GM23338 (cell line): ENCODE measurements at regions not wholly inside any gene's neighbourhood (a gene's known extent, or its start where the extent isn't known, plus 50 kb on each side); places are given as distances from the start of the nearest gene placed in this dataset.

Source experiments
- ATAC-seq: fragments of 200-7000 bp; cut with Tn5 transposase; 3 replicates; pipeline ENCODE4 v1.9.1; 2020
- DNase-seq: peaks from one replicate; pipeline ENCODE4 v3.0.0-alpha.2; 2015; ENCODE audit warnings: low spot score
- H2AFZ ChIP-seq: fragments of 200-600 bp; sonication (generic); 2 replicates; pipeline ENCODE4 v1.8.0; 2016; ENCODE audit warnings: antibody characterized with exemption, mild to moderate bottlenecking, moderate library complexity
- H3F3A ChIP-seq: fragments of 200-600 bp; sonication (generic); replicated peaks from 2 replicates; pipeline ENCODE4 v1.8.0; 2017; ENCODE audit warnings: antibody characterized with exemption, mixed run types, low read depth
- H3K27ac ChIP-seq: fragments of 200-600 bp; sonication (generic); 2 replicates; pipeline ENCODE4 v1.6.1; 2016; ENCODE audit warnings: low read depth
- H3K27me3 ChIP-seq: fragments of 200-600 bp; sonication (generic); 2 replicates; pipeline ENCODE4 v1.8.0; 2016; ENCODE audit warnings: mild to moderate bottlenecking, mixed run types, moderate library complexity; ENCODE audit not compliant: insufficient read depth
- H3K36me3 ChIP-seq: fragments of 200-600 bp; sonication (generic); 2 replicates; pipeline ENCODE4 v1.8.0; 2016; ENCODE audit warnings: mild to moderate bottlenecking; ENCODE audit not compliant: insufficient read depth
- H3K4me1 ChIP-seq: fragments of 200-600 bp; sonication (generic); 2 replicates; pipeline ENCODE4 v1.8.0; 2016; ENCODE audit warnings: mild to moderate bottlenecking, moderate library complexity; ENCODE audit not compliant: insufficient read depth
- H3K4me2 ChIP-seq: fragments of 200-600 bp; sonication (generic); 2 replicates; pipeline ENCODE4 v1.7.1; 2017; ENCODE audit warnings: mixed run types
- H3K4me3 ChIP-seq: fragments of 200-600 bp; sonication (generic); 2 replicates; pipeline ENCODE4 v1.6.1; 2016; ENCODE audit warnings: mixed run types
- H3K79me2 ChIP-seq: fragments of 200-600 bp; sonication (generic); replicated peaks from 2 replicates; pipeline ENCODE4 v1.8.0; 2017; ENCODE audit warnings: mild to moderate bottlenecking; ENCODE audit not compliant: insufficient read depth
- H3K9me2 ChIP-seq: fragments of 200-600 bp; sonication (generic); 2 replicates; pipeline ENCODE4 v1.8.0; 2017; ENCODE audit not compliant: insufficient read depth
- H4K20me1 ChIP-seq: fragments of 200-600 bp; sonication (generic); replicated peaks from 2 replicates; pipeline ENCODE4 v1.8.0; 2017; ENCODE audit warnings: mild to moderate bottlenecking; ENCODE audit not compliant: insufficient read depth
- H3K27ac Mint-ChIP-seq: 2 replicates; pipeline ENCODE4 v1.8.0; 2020; ENCODE audit warnings: inconsistent platforms, mild to moderate bottlenecking, moderate library complexity, mixed read lengths
- H3K27me3 Mint-ChIP-seq: 3 replicates; pipeline ENCODE4 v1.8.0; 2022; ENCODE audit warnings: low read depth, mild to moderate bottlenecking, moderate library complexity, mixed read lengths, inconsistent platforms; ENCODE audit not compliant: insufficient read depth, poor library complexity
- H3K36me3 Mint-ChIP-seq: 3 replicates; pipeline ENCODE4 v1.8.0; 2021; ENCODE audit warnings: low read depth, mild to moderate bottlenecking, inconsistent platforms, moderate library complexity, mixed read lengths
- H3K4me1 Mint-ChIP-seq: 3 replicates; pipeline ENCODE4 v1.8.0; 2020; ENCODE audit warnings: mild to moderate bottlenecking, inconsistent platforms, mixed read lengths
- H3K4me3 Mint-ChIP-seq: 3 replicates; pipeline ENCODE4 v1.8.0; 2021; ENCODE audit warnings: moderate library complexity, mild to moderate bottlenecking, inconsistent platforms, mixed read lengths
- H3K9me3 Mint-ChIP-seq: 3 replicates; pipeline ENCODE4 v1.8.0; 2020; ENCODE audit warnings: moderate library complexity, mild to moderate bottlenecking, inconsistent platforms, mixed read lengths
- ETS1 ChIP-seq: IDR thresholded peaks from 2 replicates; pipeline ENCODE4 v1.6.1; 2016; ENCODE audit warnings: antibody characterized with exemption
- EZH2 ChIP-seq: fragments of 200-600 bp; sonication (generic); IDR thresholded peaks from one replicate; pipeline ENCODE4 v1.8.0; 2017; ENCODE audit warnings: antibody characterized with exemption, mild to moderate bottlenecking, low read depth; ENCODE audit not compliant: unreplicated experiment
- EZH2phosphoT487 ChIP-seq: fragments of 200-600 bp; sonication (generic); IDR thresholded peaks from one replicate; pipeline ENCODE4 v1.8.1; 2018; ENCODE audit warnings: antibody characterized with exemption; ENCODE audit not compliant: unreplicated experiment
- JUNB ChIP-seq: IDR thresholded peaks from one replicate; pipeline ENCODE4 v1.6.1; 2016; ENCODE audit warnings: antibody characterized with exemption; ENCODE audit not compliant: unreplicated experiment
- NANOG ChIP-seq: IDR thresholded peaks from 2 replicates; pipeline ENCODE4 v1.6.1; 2016; ENCODE audit warnings: antibody characterized with exemption, borderline replicate concordance
- POLR2AphosphoS5 ChIP-seq: IDR thresholded peaks from 2 replicates; pipeline ENCODE4 v1.6.1; 2016; ENCODE audit warnings: antibody characterized with exemption, low read depth
- STAT1 ChIP-seq: IDR thresholded peaks from one replicate; pipeline ENCODE4 v1.6.1; 2016; ENCODE audit warnings: antibody characterized with exemption; ENCODE audit not compliant: unreplicated experiment
- ZNF114 ChIP-seq: fragments of 250-450 bp; sonication (Bioruptor Pico); IDR thresholded peaks from 2 replicates; pipeline ENCODE4 v1.5.0; 2020; ENCODE audit warnings: mild to moderate bottlenecking, moderate library complexity
- ZNF331 ChIP-seq: fragments of 250-450 bp; sonication (Bioruptor Pico); IDR thresholded peaks from 2 replicates; pipeline ENCODE4 v1.5.0; 2020; ENCODE audit warnings: low read depth, mild to moderate bottlenecking, moderate library complexity
- TF ChIP-seq, protein P1 (sequence below): IDR thresholded peaks from one replicate; pipeline ENCODE4 v1.6.1; 2018; ENCODE audit warnings: antibody characterized with exemption; ENCODE audit not compliant: unreplicated experiment
- TF ChIP-seq, protein P2 (sequence below): fragments of 250-450 bp; sonication (Bioruptor Pico); IDR thresholded peaks from 2 replicates; pipeline ENCODE4 v1.5.0; 2020; ENCODE audit warnings: mild to moderate bottlenecking, moderate library complexity

- TF ChIP-seq STAT1 (no peak), ZNF331 (CRISPR knock-in tag) (no peak), ZNF114 (CRISPR knock-in tag) (no peak)
- TF ChIP-seq, protein P1, sequence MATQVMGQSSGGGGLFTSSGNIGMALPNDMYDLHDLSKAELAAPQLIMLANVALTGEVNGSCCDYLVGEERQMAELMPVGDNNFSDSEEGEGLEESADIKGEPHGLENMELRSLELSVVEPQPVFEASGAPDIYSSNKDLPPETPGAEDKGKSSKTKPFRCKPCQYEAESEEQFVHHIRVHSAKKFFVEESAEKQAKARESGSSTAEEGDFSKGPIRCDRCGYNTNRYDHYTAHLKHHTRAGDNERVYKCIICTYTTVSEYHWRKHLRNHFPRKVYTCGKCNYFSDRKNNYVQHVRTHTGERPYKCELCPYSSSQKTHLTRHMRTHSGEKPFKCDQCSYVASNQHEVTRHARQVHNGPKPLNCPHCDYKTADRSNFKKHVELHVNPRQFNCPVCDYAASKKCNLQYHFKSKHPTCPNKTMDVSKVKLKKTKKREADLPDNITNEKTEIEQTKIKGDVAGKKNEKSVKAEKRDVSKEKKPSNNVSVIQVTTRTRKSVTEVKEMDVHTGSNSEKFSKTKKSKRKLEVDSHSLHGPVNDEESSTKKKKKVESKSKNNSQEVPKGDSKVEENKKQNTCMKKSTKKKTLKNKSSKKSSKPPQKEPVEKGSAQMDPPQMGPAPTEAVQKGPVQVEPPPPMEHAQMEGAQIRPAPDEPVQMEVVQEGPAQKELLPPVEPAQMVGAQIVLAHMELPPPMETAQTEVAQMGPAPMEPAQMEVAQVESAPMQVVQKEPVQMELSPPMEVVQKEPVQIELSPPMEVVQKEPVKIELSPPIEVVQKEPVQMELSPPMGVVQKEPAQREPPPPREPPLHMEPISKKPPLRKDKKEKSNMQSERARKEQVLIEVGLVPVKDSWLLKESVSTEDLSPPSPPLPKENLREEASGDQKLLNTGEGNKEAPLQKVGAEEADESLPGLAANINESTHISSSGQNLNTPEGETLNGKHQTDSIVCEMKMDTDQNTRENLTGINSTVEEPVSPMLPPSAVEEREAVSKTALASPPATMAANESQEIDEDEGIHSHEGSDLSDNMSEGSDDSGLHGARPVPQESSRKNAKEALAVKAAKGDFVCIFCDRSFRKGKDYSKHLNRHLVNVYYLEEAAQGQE = no peak
Measured at GRCh38 chr13:109685203-109685602, 101.2 kb downstream of the IRS2 start (continued).

DNA sequence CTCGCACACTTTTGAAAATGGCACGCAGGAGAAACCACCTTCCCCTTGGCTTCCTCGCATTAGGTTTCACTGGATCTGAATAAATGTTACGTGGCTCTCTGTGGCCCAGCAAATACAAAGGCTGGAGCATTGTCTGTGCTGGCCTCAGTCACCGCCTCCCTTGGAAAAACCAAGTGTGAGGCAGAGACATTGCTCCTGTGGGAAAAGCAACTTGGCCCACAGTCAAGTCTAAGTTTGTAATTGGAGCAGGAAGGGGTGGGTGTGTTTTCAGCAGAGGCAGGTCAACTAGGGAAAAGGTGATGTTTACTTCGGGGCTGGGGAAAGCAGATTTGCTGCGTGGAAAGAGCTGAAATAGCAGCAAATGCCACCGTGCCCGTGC is 101.6 kb downstream of the IRS2 start:
- no peaks in the 10 kb centered on the region for H4K20me1 ChIP-seq
- Mint-ChIP-seq H3K36me3 (no peaks in the 10 kb centered on the region), H3K4me1 (peaks cover 46% of the 10 kb centered on the region), H3K27ac (no peak overlapping the region; the same call in 1 of the 2 replicates), H3K9me3 (no peaks in the 10 kb centered on the region), H3K27me3 (peaks cover 4% of the 10 kb centered on the region), H3K4me3 (no peak overlapping the region)
- H3K4me3 ChIP-seq = no peak overlapping the region
- H3K27me3 ChIP-seq = no peaks in the 10 kb centered on the region
- peak overlapping the region; percentile 76; the same call in 1 of the 2 replicates for H2AFZ ChIP-seq
- no peak for ATAC-seq
- no peaks in the 10 kb centered on the region for H3K36me3 ChIP-seq
- no peak for DNase-seq
- no peaks in the 10 kb centered on the region for H3K79me2 ChIP-seq
- H3K27ac ChIP-seq = no peak overlapping the region
- H3F3A ChIP-seq = no peaks in the 10 kb centered on the region; the same call in 1 of the 2 replicates
- H3K4me1 ChIP-seq = peaks cover 8% of the 10 kb centered on the region
- H3K4me2 ChIP-seq = no peak overlapping the region
- 0 out of 2 replicates have a peak, but pooled peaks cover 4% of the 10 kb centered on the region for H3K9me2 ChIP-seq
- TF ChIP-seq ZNF114 (CRISPR knock-in tag) = no peak
- no peak for TF ChIP-seq EZH2phosphoT487
- no peak for TF ChIP-seq POLR2AphosphoS5
- TF ChIP-seq, protein P2, sequence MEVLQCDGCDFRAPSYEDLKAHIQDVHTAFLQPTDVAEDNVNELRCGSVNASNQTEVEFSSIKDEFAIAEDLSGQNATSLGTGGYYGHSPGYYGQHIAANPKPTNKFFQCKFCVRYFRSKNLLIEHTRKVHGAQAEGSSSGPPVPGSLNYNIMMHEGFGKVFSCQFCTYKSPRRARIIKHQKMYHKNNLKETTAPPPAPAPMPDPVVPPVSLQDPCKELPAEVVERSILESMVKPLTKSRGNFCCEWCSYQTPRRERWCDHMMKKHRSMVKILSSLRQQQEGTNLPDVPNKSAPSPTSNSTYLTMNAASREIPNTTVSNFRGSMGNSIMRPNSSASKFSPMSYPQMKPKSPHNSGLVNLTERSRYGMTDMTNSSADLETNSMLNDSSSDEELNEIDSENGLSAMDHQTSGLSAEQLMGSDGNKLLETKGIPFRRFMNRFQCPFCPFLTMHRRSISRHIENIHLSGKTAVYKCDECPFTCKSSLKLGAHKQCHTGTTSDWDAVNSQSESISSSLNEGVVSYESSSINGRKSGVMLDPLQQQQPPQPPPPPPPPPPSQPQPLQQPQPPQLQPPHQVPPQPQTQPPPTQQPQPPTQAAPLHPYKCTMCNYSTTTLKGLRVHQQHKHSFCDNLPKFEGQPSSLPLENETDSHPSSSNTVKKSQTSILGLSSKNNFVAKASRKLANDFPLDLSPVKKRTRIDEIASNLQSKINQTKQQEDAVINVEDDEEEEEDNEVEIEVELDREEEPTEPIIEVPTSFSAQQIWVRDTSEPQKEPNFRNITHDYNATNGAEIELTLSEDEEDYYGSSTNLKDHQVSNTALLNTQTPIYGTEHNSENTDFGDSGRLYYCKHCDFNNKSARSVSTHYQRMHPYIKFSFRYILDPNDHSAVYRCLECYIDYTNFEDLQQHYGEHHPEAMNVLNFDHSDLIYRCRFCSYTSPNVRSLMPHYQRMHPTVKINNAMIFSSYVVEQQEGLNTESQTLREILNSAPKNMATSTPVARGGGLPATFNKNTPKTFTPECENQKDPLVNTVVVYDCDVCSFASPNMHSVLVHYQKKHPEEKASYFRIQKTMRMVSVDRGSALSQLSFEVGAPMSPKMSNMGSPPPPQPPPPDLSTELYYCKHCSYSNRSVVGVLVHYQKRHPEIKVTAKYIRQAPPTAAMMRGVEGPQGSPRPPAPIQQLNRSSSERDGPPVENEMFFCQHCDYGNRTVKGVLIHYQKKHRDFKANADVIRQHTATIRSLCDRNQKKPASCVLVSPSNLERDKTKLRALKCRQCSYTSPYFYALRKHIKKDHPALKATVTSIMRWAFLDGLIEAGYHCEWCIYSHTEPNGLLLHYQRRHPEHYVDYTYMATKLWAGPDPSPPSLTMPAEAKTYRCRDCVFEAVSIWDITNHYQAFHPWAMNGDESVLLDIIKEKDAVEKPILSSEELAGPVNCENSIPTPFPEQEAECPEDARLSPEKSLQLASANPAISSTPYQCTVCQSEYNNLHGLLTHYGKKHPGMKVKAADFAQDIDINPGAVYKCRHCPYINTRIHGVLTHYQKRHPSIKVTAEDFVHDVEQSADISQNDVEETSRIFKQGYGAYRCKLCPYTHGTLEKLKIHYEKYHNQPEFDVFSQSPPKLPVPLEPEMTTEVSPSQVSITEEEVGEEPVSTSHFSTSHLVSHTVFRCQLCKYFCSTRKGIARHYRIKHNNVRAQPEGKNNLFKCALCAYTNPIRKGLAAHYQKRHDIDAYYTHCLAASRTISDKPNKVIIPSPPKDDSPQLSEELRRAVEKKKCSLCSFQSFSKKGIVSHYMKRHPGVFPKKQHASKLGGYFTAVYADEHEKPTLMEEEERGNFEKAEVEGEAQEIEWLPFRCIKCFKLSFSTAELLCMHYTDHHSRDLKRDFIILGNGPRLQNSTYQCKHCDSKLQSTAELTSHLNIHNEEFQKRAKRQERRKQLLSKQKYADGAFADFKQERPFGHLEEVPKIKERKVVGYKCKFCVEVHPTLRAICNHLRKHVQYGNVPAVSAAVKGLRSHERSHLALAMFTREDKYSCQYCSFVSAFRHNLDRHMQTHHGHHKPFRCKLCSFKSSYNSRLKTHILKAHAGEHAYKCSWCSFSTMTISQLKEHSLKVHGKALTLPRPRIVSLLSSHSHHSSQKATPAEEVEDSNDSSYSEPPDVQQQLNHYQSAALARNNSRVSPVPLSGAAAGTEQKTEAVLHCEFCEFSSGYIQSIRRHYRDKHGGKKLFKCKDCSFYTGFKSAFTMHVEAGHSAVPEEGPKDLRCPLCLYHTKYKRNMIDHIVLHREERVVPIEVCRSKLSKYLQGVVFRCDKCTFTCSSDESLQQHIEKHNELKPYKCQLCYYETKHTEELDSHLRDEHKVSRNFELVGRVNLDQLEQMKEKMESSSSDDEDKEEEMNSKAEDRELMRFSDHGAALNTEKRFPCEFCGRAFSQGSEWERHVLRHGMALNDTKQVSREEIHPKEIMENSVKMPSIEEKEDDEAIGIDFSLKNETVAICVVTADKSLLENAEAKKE (CRISPR knock-in tag) = no peak
- TF ChIP-seq NANOG = no peak
- TF ChIP-seq ZNF331 (CRISPR knock-in tag) = no peak
- TF ChIP-seq JUNB = no peak
- TF ChIP-seq EZH2 = no peak
- TF ChIP-seq, protein P1 = no peak
- no peak for TF ChIP-seq ETS1
